HG03103 (cell line): ENCODE measurements at regions not wholly inside any gene's neighbourhood (a gene's known extent, or its start where the extent isn't known, plus 50 kb on each side); places are given as distances from the start of the nearest gene placed in this dataset.
"Not testable (repeated sequence)": the region's sequence is repeated elsewhere in the genome, so short reads cannot be mapped to it uniquely, and the experiment has no call there.

ENCODE experiments used
- ATAC-seq: cut with Tn5 transposase; IDR thresholded peaks from one replicate; pipeline ENCODE4 v1.9.1; 2021; ENCODE audit warnings: low read depth; ENCODE audit not compliant: unreplicated experiment

DNA sequence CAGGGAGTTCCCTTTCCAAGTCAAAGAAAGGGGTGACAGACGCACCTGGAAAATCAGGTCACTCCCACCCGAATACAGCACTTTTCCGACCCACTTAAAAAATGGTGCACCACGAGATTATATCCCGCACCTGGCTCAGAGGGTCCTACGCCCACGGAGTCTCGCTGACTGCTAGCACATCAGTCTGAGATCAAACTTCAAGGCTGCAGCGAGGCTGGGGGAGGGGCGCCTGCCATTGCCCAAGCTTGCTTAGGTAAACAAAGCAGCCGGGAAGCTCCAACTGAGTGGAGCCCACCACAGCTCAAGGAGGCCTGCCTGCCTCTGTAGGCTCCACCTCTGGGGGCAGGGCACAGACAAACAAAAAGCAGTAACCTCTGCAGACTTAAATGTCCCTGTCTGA, 277.8 kb upstream of the ARHGAP42 start:
- ATAC-seq: not testable (repeated sequence)

DNA sequence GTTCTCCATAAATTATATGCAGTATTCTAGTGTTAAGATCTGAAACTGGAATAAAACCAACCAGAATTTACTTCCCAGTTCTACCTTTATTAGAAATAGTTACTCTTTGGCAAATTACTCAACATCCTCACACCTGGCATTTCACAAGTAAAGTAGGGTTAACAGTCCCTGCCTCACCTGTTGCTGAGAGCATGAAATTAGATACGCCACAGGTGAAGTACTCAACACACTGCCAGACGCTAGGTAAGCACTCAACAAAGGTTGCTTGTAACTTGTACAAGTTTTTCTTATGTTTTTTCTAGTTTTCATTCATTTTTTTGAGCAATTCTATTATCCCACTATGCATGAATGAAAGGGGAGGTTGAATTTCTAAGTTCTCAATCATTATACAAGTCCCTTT, 267.6 kb upstream of the ARHGAP42 start:
- ATAC-seq: no peak

DNA sequence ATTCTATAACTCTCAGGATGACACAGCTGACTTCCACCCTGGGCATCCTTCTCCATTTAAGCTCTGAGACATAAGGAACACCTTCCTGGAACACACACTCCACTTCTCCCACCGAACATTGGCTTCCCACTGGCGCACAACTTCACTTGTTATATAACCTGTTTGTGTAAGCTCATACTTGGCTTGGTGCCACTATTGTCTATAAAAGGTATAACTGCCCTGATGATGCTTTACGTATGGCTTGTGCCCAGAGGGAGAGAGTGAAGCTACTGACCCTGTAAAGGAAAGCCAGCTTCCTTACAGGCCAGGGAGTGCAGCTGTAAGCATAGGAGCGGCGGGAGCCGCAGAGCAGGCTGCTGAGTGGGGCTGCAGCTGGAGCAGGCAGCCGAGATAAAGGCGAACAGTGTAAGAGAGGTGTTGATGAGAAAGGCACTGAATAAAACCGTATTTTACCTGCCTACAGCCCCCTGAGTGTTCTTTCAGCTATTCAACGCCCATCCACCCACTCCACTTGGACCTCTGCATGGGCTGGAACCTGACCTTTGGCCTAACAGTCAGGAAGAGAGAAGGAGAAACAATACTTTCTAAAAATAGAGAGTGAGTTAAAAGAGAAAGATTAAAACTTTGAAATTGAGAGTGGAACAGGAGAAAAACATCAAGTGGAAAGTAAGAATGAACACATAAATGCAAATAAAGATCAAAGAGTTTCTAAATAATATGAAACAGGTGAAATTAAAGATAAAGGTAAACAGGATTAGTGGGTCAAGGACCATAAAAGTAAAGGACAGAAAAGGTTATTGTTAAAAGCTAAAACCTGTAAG, 252.1 kb upstream of the ARHGAP42 start:
- no peak for ATAC-seq

- no peak for ATAC-seq
Measured at GRCh38 chr11:100438376-100438775, 248.7 kb upstream of the ARHGAP42 start.

- ATAC-seq: no peak
Measured at GRCh38 chr11:100441086-100441485, 246.0 kb upstream of the ARHGAP42 start.

DNA sequence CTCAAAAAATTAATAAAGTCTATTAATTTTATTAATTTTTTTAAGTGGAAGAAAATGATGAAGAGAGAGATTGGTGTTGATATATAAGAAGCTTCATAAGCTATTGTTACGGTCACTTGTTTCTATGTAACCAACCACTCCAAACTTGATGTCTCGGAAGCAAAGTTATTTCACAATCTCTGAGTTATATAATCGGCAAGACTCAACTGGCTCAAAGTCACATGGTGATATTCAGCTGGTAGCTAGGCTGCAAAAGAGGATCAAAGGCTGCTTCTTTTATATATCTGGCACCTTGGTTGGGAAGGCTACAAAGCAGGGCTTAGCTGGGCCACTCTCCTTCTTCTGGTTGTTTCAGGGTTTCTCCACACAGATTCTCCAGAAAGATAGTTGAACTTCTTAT, 245.1 kb upstream of the ARHGAP42 start:
- no peak for ATAC-seq

DNA sequence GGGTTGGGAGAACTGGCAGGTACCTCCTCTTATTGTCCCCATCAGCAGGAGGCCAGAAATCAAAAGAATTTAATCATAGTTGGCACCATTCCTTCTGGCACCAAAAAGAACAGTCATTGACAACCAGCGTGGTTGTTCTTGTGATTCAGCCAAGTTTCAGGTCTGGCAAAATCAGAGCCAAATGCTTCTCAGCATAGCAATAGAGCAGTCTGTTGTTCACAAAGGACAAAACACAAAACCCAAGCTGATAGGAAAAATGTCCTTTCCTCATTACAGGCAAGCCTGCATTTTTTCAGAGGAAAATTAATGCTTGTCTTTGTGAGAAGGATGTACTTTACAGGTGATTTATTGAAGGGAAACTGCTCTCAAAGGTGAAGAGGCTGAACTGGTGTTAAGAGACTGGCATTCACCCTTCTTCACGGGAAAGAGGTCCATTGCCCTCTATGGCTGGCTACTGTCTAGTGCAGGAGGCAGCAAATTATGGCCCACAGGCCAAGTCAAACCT, 241.8 kb upstream of the ARHGAP42 start:
- ATAC-seq: no peak

DNA sequence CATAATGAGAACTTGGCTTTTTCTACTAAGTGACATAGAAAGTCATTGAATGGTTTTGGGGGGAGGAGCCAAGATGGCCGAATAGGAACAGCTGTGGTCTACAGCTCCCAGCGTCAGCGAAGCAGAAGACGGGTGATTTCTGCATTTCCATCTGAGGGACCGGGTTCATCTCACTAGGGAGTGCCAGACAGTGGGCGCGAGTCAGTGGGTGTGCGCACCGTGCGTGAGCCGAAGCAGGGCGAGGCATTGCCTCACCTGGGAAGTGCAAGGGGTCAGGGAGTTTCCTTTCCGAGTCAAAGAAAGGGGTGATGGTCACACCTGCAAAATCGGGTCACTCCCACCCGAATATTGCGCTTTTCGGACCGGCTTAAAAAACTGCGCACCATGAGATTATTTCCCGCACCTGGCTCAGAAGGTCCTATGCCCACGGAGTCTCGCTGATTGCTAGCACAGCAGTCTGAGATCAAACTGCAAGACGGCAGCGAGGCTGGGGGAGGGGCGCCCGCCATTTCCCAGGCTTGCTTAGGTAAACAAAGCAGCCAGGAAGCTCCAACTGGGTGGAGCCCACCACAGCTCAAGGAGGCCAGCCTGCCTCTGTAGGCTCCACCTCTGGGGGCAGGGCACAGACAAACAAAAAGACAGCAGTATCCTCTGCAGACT, 235.2 kb upstream of the ARHGAP42 start:
- ATAC-seq: not testable (repeated sequence)

GRCh38 chr11:100459811-100460210, 227.3 kb upstream of the ARHGAP42 start:
- ATAC-seq: no peak

GRCh38 chr11:100460426-100460825, 226.7 kb upstream of the ARHGAP42 start:
- no peak for ATAC-seq

GRCh38 chr11:100467821-100468508, 219.1 kb upstream of the ARHGAP42 start:
- ATAC-seq: no peak

GRCh38 chr11:100469835-100470234, 217.3 kb upstream of the ARHGAP42 start:
- no peak for ATAC-seq

DNA sequence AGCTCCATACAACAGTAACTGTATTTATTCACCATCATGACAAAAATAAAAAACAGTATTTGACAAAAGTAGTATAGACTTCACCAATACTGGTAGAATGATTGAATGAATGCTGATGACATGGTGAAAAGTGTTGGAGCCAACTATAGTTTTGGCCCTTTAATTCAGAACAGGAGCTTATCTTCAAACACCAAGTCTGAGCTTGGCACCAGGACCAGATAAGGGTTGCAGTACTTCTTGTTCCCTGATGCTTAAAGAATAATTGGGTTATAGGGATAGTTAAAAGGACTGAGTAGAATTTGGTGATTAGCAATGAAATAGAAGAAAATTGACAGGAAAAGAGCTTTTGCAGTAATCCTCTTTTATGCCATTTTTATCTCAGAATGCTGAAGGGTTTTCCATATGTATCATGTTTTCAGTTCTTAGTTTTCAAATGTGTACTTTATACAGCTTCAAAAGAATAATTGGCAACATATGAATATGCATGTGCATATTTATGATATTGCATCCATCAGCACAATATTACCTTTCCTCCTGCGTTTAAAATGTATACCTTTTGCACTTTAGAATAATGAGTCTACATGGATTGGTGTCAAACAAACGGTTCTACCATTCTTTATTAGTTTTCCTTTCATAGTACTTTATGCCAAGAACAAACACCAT, 214.2 kb upstream of the ARHGAP42 start:
- no peak for ATAC-seq

DNA sequence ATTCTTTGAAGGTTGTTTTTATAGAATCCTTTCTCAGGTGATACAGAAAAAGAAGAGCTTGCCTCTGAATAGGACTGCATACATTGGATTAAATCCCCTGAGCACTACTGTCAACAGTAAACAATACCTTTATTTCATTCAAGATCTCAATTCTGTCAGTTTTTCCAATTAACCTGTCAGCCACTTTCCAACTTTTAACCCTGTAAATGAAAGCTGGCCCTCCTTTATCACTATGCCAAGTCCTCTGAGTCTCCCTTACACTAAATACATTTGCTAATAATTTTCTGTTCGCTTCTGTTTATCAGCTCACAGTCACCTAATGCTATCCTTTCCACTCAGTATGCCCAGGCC, 213.7 kb upstream of the ARHGAP42 start:
- no peak for ATAC-seq

DNA sequence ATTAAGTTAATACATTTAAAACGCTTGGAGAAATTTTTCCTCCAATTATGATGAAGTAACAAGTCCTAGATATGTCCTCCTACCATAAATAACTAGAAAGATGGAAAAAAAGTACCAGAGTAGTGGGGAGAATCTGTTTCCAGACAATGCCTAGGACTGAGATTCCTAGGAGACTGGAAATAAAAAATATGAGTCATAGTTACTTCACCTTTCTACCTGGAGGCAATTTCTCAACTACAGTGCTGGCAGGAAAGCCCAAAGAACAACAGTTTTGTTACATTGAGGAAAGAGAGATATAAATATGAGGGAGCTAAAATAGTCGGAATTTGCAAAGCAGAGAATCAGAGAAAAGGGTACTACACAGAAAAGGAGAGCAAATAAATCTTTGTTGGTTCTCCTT, 202.1 kb upstream of the ARHGAP42 start:
- ATAC-seq: no peak

DNA sequence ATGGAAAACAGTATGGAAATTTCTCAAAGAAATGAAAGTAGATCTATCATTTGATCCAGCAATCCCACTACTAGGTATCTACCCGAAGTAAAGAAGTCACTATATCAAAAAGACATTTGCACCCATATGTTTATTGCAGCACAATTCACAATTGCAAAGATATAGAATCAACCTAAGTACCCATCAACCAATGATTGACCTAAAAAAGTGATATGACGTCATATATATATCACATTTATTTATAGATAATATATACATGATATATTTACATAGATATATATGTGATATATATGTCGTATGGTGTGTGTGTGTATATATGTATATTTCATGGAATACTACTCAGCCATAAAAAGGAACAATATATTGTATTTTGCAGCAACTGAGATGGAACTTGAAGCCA, 188.3 kb upstream of the ARHGAP42 start:
- ATAC-seq: no peak

DNA sequence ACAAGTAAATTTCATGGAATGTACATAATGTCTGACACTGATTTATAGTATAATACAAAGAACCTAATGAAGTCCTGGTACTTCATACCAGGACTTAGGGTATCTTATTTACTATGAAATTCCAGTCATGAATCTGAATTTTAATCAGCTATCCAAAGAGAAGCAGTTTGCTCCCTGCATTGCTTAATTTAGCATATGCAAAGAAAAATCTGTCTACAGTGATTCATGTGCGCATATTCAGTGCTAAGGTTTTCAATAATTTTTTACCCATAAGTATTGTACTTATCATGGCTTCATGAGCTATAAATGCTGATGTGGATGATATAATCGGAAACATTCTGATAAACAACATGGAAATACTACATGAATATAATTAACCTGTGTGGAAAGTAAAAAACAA, 185.6 kb upstream of the ARHGAP42 start:
- no peak for ATAC-seq

GRCh38 chr11:100512475-100512874, 174.6 kb upstream of the ARHGAP42 start:
- no peak for ATAC-seq

DNA sequence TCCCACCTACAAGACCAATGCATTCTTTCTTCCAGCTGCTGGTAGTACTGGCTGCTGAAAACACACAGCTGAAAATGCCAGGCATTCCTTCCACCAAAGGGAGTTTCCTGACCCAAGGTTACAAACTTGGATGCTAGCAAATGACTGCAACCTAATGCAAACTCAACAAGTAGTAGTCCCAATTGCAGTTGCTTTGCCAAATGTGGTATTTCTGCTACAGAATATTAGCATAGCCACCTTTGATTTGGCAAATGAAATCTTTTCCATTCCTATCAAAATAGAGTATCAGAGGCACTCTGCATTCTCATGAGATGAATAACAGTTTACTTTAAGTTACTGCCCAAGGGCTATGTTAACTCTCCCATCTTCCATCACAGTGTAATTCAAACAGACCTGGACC, 172.0 kb upstream of the ARHGAP42 start:
- no peak for ATAC-seq

GRCh38 chr11:100525197-100525596, 161.9 kb upstream of the ARHGAP42 start:
- ATAC-seq: no peak

DNA sequence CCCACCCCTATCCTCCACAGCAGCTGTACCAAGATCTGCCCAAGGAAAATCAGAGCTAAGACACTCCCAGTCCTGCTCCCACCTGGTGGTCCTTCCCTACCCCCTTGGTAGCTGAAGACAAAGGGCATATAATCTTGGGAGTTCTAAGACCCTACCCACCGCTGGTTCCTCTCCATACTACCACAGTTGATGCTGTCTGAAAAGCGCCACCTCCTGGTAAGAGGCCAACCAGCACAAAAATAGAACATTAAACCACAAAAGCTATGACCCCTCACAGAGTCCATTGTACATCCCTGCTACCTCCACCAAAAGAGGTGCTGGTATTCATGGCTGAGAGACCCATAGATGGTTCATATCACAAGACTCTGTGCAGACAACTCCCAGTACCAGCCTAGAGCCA, 161.5 kb upstream of the ARHGAP42 start:
- ATAC-seq: no peak
